Endothelial cell (in vitro differentiated cells): ENCODE measurements at regions not wholly inside any gene's neighbourhood (a gene's known extent, or its start where the extent isn't known, plus 50 kb on each side); places are given as distances from the start of the nearest gene placed in this dataset.

Source experiments
- DNase-seq: peaks from one replicate; pipeline ENCODE4 v3.0.0; 2021; ENCODE audit warnings: low spot score
- H3K27ac Mint-ChIP-seq: one replicate; pipeline ENCODE4 v1.8.0; 2021; ENCODE audit warnings: mixed read lengths, inconsistent platforms; ENCODE audit not compliant: unreplicated experiment
- H3K27me3 Mint-ChIP-seq: one replicate; pipeline ENCODE4 v1.8.0; 2021; ENCODE audit warnings: mild to moderate bottlenecking, moderate library complexity, mixed read lengths, inconsistent platforms; ENCODE audit not compliant: unreplicated experiment
- H3K36me3 Mint-ChIP-seq: one replicate; pipeline ENCODE4 v1.8.0; 2021; ENCODE audit warnings: mild to moderate bottlenecking, low read depth, mixed read lengths, inconsistent platforms; ENCODE audit not compliant: unreplicated experiment
- H3K4me1 Mint-ChIP-seq: one replicate; pipeline ENCODE4 v1.8.0; 2021; ENCODE audit warnings: mild to moderate bottlenecking, mixed read lengths, inconsistent platforms; ENCODE audit not compliant: unreplicated experiment
- H3K4me3 Mint-ChIP-seq: one replicate; pipeline ENCODE4 v1.8.0; 2021; ENCODE audit warnings: mild to moderate bottlenecking, mixed read lengths, inconsistent platforms; ENCODE audit not compliant: unreplicated experiment
- H3K9me3 Mint-ChIP-seq: one replicate; pipeline ENCODE4 v1.8.0; 2021; ENCODE audit warnings: mixed read lengths, inconsistent platforms; ENCODE audit not compliant: unreplicated experiment
- TF ChIP-seq, protein P1 (sequence below): fragments of 200-600 bp; sonication (generic); IDR thresholded peaks from one replicate; pipeline ENCODE4 v1.5.0; 2021; ENCODE audit warnings: antibody characterized with exemption; ENCODE audit not compliant: unreplicated experiment

DNA sequence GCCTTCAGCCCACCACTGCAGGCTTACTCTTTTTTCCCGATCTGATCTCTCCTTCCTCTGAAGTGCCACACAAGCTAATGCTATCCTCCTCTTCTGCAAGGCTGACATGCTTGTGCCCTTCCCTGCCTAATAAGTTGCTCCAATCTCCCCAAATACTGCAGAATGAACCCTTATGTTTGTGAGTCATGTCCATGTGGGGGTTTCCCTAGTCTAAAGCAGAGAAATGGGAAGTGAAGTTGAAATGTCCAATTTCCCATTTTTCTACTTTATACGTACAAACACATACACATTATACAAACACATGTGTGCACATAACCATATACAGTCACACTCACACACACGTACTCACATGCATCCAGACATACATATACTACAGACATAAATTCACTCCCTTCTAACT, 288.1 kb upstream of the CELF4 start:
- H3K27ac Mint-ChIP-seq, result no peak overlapping the region
- no peaks in the 10 kb centered on the region for H3K9me3 Mint-ChIP-seq
- H3K4me1 Mint-ChIP-seq, result no peaks in the 10 kb centered on the region
- no peak for DNase-seq
- no peaks in the 10 kb centered on the region for H3K27me3 Mint-ChIP-seq
- H3K36me3 Mint-ChIP-seq, result no peaks in the 10 kb centered on the region
- no peak overlapping the region for H3K4me3 Mint-ChIP-seq
- TF ChIP-seq, protein P1, sequence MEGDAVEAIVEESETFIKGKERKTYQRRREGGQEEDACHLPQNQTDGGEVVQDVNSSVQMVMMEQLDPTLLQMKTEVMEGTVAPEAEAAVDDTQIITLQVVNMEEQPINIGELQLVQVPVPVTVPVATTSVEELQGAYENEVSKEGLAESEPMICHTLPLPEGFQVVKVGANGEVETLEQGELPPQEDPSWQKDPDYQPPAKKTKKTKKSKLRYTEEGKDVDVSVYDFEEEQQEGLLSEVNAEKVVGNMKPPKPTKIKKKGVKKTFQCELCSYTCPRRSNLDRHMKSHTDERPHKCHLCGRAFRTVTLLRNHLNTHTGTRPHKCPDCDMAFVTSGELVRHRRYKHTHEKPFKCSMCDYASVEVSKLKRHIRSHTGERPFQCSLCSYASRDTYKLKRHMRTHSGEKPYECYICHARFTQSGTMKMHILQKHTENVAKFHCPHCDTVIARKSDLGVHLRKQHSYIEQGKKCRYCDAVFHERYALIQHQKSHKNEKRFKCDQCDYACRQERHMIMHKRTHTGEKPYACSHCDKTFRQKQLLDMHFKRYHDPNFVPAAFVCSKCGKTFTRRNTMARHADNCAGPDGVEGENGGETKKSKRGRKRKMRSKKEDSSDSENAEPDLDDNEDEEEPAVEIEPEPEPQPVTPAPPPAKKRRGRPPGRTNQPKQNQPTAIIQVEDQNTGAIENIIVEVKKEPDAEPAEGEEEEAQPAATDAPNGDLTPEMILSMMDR, result no peak

DNA sequence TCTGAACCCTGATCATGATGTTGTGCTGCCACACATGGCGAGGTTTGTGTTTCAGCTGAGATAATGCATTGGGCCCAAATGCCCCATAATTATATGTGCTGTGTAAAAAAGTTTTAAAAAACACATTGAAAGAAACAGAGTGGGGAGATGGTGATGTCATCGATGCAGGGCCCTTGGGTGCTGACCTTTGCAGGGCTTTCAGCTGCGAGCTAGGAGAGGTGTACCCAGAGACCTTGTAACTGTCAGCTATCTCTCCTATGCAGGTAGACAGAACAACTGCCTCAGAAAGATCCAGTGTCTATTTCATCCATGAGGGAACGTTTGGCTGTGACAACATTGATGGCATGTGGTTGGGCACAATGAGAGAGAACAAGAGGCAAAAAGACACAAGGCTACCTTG, 286.9 kb upstream of the CELF4 start:
- H3K4me1 Mint-ChIP-seq, result no peaks in the 10 kb centered on the region
- DNase-seq, result no peak
- peaks cover 2% of the 10 kb centered on the region for H3K27me3 Mint-ChIP-seq
- TF ChIP-seq, protein P1, result no peak
- no peaks in the 10 kb centered on the region for H3K36me3 Mint-ChIP-seq
- no peak overlapping the region for H3K4me3 Mint-ChIP-seq
- no peaks in the 10 kb centered on the region for H3K9me3 Mint-ChIP-seq
- no peak overlapping the region for H3K27ac Mint-ChIP-seq

DNA sequence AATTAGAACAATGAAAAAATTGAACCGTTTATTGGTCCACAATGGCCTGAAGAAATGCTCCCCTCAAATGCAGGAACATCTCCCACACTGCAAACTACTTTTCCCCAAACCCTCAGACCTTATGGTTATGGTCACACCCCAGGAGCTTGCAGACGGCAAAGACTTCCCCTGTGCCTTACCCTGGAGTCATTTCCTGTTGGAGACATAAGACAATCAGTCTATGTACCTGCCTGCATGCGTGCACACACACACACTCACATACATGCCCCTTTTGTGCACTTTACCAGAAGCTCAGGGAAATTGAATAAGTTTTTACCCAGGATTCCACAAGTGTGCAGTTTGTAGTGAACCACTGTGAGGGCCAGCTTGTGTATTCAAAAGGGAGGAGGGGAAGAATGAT, 281.9 kb upstream of the CELF4 start:
- no peak for DNase-seq
- no peaks in the 10 kb centered on the region for H3K9me3 Mint-ChIP-seq
- peaks cover 2% of the 10 kb centered on the region for H3K27me3 Mint-ChIP-seq
- no peaks in the 10 kb centered on the region for H3K36me3 Mint-ChIP-seq
- TF ChIP-seq, protein P1, result no peak
- no peak overlapping the region for H3K27ac Mint-ChIP-seq
- H3K4me1 Mint-ChIP-seq, result no peaks in the 10 kb centered on the region
- no peak overlapping the region for H3K4me3 Mint-ChIP-seq

DNA sequence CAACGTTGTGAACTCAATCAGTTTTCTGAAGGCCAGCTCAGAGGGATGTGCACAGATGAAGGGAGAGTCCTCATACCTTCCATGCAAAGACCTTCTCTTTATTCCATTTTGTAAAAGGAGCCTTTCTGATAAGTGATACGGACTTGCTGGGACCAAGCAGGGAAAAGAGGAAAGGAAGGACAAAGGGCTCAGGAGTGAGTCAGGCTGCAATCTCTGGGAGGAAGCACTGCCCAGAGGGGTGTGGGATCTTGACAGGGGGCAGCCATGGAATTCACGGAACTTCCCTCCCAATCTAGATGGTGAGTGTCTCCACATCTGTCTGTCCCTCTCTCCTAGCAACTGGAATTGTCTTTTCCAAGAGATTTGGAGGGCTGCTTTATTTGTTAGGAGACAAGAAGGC, 281.4 kb upstream of the CELF4 start:
- H3K36me3 Mint-ChIP-seq, result no peaks in the 10 kb centered on the region
- no peak overlapping the region for H3K27ac Mint-ChIP-seq
- no peak overlapping the region for H3K4me3 Mint-ChIP-seq
- no peaks in the 10 kb centered on the region for H3K9me3 Mint-ChIP-seq
- TF ChIP-seq, protein P1, result no peak
- H3K27me3 Mint-ChIP-seq, result peaks cover 2% of the 10 kb centered on the region
- no peaks in the 10 kb centered on the region for H3K4me1 Mint-ChIP-seq
- no peak for DNase-seq

DNA sequence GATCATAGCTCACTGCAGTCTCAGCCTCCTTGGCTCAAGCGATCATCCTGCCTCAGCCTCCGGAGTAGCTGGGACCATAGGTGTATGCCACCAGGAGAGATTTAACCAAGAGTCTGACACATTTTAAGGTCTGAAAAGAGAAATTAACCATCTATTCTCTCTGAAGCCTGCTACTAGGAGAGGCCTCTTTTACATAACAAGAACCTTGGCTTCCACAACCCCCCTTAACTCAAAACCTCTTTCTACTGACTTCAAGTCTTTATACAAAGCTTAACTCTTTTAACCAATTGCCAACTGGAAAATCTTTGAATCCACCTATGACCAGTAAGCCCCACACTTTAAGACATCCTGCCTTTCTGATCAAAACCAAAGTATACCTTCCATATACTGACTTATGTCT, 279.9 kb upstream of the CELF4 start:
- Mint-ChIP-seq H3K4me1 (no peaks in the 10 kb centered on the region), H3K27ac (no peak overlapping the region), H3K36me3 (no peaks in the 10 kb centered on the region), H3K4me3 (no peak overlapping the region), H3K9me3 (no peaks in the 10 kb centered on the region), H3K27me3 (peaks cover 2% of the 10 kb centered on the region)
- TF ChIP-seq, protein P1, result no peak
- DNase-seq, result no peak
